GM18499 (cell line): ENCODE measurements at regions not wholly inside any gene's neighbourhood (a gene's known extent, or its start where the extent isn't known, plus 50 kb on each side); places are given as distances from the start of the nearest gene placed in this dataset.

Source experiments
- ATAC-seq: cut with Tn5 transposase; IDR thresholded peaks from one replicate; pipeline ENCODE4 v1.9.1; 2021; ENCODE audit warnings: moderate number of reproducible peaks; ENCODE audit not compliant: insufficient read depth, unreplicated experiment

DNA sequence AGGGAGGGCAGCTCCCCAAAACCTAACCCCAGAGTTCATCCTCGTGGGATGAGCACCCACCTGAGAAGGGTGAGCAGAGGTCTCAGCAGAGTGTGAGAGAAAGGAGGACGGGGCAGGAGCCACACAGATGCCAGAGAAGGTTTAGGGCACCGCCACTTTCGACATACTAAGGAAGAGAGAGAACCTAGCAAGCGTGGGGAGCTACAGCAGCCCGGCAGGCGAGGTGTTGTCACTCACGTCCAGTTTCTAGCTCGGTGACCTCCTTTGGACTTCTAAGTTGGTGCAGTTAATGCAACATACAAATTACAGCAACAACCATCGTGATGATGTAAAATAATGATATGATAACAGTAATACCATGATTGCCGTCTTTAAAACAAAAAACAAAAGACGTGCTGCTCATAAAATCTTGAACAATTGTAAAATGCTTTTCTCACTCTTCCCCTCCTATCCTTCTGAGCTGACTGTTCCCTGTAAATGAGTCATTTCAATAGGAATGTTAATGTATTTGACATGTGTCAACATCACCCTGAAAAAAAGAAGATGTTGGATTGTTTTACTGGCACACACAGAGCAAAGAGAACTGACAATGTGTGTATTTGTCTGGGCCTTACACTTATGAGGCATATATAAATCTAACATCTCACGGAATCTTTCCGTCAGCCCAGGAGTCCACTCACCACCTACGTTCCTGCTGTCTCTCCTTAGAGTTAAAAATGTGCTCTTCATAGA, 158.2 kb upstream of the MAF start:
- no peak for ATAC-seq

DNA sequence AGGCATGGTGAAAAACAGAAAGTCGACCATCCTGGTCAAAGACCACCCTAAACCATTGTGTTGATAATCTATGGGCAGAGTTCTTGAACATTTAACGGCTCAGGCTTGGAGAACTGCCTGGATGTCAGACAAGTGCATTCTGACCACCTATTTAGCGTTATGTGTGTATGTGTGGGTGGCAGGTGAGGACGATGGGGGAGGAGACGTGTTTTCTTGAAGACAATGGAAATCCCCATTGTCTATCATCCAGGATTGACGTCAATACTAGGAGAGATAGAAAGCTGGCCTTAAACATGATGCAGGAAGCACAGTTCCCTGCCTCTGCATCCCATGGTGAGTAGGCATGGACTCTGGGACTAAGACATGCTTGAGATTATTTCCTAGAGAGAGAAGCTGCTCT, 157.4 kb upstream of the MAF start:
- ATAC-seq, result no peak

DNA sequence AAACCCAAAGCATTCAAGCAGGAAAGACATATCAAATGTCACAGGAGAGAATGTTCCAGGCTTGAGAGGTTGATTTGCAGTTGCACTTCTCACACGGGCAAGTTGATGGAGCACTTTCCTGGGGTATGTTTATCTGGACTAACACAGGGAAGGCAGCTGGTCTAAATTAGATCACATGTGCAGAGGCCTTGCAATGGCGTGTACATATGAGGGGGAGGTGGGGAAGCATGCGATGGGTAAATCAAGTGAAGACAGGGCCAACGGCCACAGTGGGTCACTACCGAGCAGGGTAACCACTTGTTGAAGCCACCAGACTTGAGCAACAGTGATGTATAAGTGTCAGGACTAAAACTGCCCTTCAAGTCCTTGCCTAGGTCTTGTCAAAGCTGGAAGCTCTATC, 156.6 kb upstream of the MAF start:
- no peak for ATAC-seq

DNA sequence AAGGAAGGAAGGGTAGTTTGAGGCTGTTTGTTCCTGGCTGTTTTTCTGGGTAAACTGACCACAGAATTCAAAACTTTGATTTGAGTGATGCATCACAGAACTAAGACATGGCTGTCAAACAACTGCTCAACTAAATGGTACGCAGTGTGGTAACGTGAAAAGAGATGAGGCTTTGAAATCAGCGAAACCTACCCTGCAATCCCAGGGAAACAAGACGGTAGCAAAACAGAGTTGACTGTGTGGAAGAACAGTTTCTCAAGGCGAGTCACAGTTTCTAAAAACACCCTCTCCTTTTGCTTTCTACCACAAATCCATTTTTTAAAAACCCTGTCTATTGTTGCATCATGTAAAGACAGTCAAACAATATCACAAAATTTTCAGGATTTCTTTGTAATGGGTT, 156.0 kb upstream of the MAF start:
- no peak for ATAC-seq

DNA sequence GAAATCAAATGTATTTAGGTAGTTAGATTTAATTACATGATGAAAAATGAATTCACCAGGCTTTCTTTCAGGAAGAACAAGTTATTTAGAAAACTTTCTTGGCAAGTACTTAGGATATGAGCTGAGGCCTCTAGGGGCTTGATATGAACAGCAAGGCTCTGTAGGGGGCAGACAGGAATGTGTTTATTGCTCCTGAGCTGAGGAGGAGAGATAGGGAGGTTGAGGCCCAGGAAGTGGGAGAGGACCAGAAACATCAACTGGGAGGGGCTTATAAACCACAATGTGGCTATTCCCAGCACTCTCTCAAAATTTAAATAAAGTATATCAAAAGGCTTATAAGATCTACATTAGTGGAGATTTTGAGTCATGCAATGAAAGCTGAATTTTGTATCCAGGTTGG, 154.0 kb upstream of the MAF start:
- no peak for ATAC-seq

DNA sequence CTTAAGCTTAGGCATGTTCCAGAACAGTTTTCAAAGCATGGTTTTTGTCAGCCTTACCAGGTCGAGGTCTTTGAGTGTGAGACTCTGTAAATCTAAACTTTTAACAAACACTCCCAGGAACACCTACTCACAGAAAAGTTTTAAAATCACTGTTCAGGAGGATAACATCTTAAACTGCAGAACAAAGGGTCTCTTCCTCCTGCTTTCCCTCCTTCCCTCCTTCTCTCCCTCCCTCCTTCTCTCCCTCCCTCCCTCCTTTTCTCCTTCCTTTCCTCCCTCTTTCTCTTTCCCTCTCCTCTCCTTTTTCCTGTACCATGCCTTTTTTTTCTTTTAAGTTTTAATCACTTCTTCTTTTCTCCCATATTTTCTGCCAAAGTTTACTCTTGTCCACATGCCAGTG, 153.5 kb upstream of the MAF start:
- ATAC-seq, result no peak

DNA sequence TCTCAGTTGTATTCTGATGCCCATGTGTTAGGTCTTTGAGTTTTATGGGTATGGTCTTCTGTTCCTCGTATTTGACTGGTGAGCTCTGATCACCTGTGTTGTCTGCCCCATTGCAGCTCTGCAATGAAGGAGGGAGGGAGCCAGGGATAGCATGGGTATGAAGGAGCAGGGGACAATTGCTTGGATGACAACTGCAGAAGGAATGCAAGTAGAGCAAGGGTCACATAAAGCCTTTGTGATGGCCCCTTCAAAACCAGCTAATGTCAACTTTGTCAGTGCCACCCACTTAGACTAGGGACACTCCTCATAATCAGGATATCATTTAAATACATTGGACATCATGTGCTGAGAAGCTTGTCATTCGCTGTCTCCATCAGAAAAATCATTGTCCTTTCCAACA, 152.7 kb upstream of the MAF start:
- ATAC-seq, result no peak

DNA sequence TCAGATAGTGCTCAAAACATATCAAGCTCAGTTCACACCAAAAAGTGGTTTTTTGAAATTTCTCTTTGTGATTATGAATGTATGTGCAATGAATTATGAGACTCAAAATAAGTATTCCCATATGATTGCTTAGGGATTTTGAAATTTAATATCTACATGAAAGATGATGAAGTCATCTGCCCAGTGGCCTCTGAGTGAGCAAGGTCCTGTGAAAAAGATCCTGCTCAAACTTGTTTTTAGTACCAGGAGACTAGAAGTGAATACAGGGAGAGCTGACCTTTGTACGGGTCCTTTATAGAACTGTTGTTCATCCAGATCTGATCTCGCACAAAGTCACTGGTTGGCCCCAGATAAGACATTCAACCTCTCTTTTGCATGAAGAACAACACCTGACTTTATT, 151.9 kb upstream of the MAF start:
- ATAC-seq, result no peak

DNA sequence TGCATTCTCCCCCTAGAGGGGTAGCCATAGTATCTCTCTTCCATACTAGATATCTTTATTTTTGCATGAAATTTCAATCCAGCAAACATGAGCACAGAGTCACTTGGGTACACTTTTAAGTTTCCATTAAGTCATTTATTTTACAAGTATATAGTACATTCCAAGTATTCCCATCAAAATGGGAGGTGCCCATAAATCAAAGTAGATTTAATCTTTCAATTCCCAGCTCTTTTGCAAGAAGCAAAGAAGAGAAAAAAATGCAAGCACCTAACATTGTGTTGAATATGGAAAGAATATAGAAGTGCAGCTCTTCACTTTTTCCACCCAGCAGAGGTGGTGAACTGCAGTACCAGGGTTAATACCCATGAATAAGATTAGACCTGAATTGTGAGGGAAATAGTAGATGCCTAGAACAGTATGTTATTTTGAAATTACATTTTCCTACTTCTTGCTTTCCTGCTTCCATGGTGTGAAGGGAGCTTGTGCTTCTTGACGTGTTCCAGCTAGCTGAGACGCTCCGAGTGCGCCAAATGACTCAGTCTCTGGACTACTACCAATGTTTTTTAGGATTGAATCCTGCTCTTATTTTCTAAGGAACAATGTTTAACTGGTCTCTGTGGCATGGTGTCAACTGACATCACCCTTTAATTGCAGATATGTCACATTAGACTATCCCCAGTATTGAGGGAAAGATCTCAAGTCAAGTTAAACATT, 151.1 kb upstream of the MAF start:
- no peak for ATAC-seq

DNA sequence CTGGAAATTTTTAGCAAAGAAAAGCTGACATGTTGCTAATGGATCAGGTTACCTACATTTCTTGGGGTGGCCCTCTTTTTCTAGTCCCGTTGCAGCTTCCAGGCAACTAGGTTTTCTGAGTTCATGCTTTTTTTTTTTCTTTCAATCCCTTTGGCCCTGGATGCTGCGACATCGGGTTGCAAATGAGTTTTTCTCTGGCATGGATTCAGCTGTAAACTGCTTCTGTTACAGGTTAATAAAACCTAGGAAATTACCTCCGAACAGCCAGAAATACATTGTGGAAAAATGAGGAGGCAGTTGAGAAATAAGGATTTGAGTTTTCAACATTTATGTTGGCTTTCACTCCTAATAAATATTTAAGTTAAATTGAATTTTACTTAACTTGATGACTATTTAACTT, 149.8 kb upstream of the MAF start:
- ATAC-seq, result no peak

DNA sequence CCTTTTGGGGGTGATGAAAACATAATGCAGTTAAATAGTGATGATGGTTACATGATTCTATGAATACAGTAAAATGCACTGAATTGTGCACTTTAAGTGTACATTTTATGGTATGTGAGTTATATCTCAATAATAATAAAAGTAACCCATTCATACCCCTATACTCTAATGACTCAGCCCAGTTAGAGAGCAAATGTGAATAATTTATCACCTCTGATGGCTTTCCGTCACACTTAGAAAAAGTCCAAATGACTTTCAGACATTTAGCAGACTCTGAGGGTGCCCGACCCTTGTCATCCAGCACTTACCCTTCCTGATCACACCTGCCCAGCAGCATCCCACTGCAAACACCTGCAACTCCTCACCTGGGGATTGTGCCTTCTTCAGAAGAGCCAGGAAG, 148.1 kb upstream of the MAF start:
- ATAC-seq, result no peak

DNA sequence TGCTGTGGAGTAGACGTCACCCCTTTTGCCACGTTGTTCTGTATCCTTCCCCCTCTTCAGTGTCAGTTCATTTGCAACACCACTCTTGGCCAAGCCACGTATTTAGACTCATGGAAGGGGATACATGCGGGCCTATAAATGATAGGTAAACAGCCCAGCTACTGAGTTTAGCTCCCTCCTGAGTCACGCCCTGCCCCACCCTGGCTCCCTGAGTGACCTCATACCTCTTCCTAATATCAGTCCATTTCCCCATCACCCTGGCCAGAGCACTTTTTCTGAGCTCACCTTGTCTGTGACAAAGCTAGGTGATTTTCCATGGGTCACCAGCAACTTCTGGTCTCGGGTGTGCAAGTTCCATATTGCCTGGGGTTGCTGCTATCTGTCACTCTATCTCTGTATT, 147.2 kb upstream of the MAF start:
- no peak for ATAC-seq

DNA sequence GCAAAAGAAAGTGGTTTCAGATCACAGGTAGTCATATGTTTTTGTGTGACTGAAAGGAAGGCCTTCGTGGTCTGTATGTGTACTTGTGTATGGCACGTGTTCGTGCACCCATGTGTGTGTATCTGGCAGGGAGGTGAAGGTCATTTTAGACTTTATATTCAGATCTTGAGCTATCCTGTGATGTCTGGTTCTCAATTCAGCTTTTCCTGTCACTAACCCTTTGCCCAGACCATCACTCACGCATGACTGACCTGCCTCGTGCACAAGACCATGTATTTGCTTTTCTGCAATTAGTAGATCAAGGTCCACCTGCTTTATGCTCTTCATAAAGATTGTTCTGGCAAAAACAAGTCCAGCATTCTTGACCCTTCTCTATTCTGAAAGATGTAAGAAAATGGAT, 139.7 kb upstream of the MAF start:
- ATAC-seq, result no peak

DNA sequence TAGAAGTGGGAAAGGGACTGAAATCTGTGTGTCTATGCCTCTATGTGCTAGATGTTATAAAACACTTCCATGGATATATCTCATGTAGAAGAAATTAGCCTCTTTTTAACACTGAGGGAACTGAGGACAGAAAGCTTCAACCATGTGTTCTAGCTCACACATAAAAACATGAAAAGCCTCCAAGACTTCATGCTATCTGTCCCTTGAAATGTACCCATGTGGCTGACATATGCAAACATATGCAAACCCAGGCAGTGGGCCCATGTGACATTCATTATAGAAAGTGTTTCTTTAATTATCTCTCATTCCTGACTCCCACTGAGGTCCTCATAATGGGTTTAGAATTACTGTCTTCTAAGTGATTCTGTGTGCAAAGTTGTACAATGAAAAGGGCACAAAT, 134.7 kb upstream of the MAF start:
- no peak for ATAC-seq

DNA sequence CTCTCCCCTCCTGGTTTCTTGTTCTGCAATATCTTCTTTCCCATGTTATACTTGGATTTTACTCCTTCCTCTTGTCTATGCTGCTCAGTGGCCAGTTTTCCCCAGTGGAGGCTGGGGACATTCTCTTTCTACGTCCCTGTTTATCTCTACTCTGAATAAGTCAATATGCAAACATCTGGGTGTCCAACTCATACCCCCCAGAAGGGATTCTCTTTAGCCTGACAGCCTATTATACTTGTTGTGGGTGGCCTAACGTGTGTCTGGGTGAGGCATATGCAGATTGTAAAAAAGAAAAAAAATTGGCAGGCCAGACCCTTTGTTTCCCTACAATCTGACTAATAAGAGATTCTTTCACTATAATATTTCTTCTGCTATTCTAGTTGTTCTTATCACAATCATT, 134.2 kb upstream of the MAF start:
- ATAC-seq, result no peak

DNA sequence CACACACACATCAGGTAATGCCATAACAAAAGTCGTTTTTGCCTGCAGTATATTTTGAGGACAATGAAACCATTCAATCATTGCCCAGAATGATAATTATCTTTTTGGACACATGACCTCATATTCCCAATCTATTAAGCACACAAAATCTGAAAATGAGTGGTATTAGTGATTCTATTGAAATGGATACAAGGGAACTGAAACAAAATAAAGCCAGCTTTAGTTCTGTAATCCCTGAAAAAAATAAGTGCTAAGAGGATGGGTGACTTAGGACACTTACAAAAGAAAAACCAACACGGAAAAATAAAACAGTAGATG, 128.3 kb upstream of the MAF start:
- ATAC-seq, result no peak

DNA sequence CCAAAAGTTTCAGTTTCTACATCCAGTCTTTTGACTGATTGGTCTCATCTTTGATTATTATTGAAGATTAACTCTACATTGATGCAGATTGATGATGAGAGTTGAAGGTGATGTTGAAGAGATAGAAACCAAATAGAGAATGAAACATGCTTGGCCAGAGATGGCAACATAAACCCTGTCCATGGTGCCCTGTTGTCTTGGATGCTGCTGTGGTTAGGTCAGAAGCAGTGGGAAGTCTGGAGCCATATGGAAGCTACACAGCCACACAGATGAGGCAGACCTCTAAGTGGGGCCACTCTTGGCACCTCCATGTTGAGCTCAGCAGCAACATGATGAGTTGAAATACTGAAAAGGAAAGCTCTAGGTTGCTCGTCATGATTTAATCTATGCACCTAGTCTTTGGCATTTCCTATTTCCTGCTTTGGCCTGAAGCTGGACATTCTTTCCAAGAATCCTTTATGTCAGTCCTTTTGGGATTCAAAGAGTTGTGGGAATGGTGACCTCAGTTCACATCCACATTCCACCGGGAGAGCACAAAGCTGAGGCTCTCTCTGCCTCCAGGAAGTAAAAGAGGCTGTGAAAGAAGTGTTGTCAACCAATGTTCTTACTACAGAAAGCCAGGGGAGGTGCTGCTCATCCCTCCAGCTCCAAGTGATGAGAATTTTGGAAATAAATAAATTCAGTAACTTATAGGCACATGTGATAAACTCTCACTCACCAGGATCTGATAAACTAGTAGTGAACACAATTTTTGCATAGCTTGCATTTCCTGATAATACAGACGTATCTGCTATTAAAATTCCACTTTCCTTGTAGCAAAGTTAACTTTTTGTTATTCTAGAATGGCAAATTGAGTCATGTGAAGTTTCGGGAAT, 127.7 kb upstream of the MAF start:
- no peak for ATAC-seq

DNA sequence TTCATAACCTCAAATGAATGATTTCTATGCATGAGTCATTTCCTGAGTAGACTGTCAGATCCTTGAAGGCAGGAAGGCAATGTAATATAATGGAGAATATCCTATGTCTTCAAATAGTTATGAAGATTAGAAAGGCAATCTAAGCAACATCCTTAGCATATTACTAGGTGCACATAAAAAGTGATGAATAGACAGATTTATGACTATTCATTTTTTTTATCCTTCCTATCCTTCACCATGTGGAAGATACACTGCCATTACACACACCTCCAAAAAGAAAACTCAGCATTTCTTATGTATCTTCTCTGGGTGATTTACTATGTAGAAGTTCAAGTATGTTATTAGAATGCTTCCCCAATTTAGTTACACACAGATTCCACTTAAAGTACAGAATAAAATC, 126.4 kb upstream of the MAF start:
- ATAC-seq, result no peak

DNA sequence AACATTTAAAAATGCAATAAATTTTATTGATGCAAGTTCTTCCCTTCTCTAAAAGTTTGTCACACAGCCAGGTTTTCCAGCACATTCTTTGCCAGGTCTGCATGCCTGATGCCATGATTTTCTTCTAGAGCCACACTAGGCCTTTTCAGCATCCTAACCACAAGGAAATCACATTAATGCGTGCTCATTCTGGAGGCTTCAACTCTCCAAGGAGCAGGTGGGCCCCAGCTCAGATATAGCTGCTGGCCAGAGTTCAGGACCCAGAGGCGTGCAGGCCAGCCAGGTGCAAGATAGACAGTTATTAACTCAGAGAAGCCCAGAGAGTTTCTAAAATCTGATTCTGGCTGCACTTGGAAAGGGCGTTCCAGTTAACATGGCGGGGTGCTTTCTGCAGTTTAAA, 124.5 kb upstream of the MAF start:
- no peak for ATAC-seq

DNA sequence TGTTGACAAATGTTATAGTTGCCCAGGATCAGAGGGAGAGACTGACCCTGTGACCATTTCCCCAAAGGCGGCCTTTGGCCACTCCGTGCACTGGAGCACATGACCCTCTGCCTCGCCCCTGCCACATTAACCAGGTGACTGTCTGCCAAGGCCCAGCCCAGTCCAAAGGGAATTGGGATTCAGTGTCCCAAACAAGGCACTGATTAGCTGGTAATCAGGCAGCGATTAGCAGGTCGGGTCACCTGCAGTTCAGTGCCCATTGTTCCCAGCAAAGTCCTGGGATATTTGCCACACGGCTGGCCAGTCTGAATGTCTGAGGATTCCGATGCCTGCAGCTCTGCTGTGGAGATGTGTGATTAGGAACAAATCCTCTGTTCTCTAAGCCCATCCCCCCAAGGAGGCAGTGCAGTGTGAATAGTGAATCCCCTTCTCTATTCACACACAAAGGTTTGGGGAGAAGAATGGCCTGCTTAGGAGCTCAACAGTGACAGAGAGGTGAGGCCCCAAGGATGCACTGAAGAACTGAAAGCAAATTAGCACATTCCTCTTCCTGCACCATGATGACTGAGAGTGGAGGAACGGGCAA, 123.1 kb upstream of the MAF start:
- ATAC-seq, result no peak

DNA sequence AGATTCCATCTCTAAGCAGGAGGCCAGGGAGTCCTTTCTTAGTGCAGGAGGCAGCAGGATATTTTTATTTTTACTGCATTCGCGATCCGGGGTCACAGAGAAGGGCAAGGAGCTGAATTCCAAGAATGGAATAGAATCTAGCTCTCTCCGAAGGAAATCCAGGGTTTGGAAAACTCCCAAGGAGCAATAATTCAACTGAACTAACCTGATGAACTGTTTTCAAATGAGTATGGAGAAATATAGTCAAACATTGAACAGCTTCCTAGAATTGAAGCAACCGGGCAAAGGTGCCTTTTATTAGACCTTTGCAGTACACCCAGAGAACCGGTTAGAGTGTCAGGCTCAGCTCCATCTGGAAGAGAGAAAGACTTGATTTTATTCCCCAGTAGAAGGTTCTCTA, 120.7 kb upstream of the MAF start:
- ATAC-seq, result no peak
